Endothelial cell of umbilical vein (primary cell): ENCODE measurements at regions not wholly inside any gene's neighbourhood (a gene's known extent, or its start where the extent isn't known, plus 50 kb on each side); places are given as distances from the start of the nearest gene placed in this dataset.

ENCODE experiments used
- EZH2 ChIP-seq: IDR thresholded peaks from 2 replicates; pipeline ENCODE4 v1.6.1; 2012; ENCODE audit warnings: borderline replicate concordance, low read depth, mild to moderate bottlenecking, moderate library complexity, low read length, inconsistent platforms; ENCODE audit not compliant: severe bottlenecking
- FOS ChIP-seq: IDR thresholded peaks from 2 replicates; pipeline ENCODE4 v1.6.1; 2011; ENCODE audit warnings: mild to moderate bottlenecking, low read length, moderate library complexity, borderline replicate concordance; ENCODE audit not compliant: insufficient read depth
- GATA2 ChIP-seq: IDR thresholded peaks from 2 replicates; pipeline ENCODE4 v1.7.0; 2011; ENCODE audit warnings: low read depth, mild to moderate bottlenecking, moderate library complexity, mixed read lengths, low read length; ENCODE audit not compliant: insufficient read length, insufficient read depth
- MAX ChIP-seq: IDR thresholded peaks from 2 replicates; pipeline ENCODE4 v1.6.1; 2011; ENCODE audit not compliant: insufficient read depth, insufficient read length
- MYC ChIP-seq: IDR thresholded peaks from one replicate; pipeline ENCODE4 v1.6.1; 2011; ENCODE audit warnings: mild to moderate bottlenecking, low read depth, low read length
- POLR2A ChIP-seq: IDR thresholded peaks from 2 replicates; pipeline ENCODE4 v1.6.1; 2012; ENCODE audit warnings: low read depth, mild to moderate bottlenecking, control low read depth, low read length
- POLR2AphosphoS5 ChIP-seq: IDR thresholded peaks from 2 replicates; pipeline ENCODE4 v1.6.1; 2012; ENCODE audit warnings: low read depth, mild to moderate bottlenecking, control low read depth, low read length, moderate library complexity; ENCODE audit not compliant: insufficient read depth
- TF ChIP-seq, protein P1 (sequence below), 2 donors: IDR thresholded peaks; 1 replicate in 1 of 2; 2 replicates in 1 of 2; pipeline ENCODE4 v1.5.1; 2011; ENCODE audit warnings: low read length in 2 of 2, mild to moderate bottlenecking in 2 of 2, moderate library complexity in 2 of 2, control low read depth in 1 of 2, inconsistent platforms in 1 of 2, low read depth in 1 of 2; ENCODE audit not compliant: insufficient read depth in 1 of 2; ENCODE audit errors: extremely low read depth in 1 of 2

DNA sequence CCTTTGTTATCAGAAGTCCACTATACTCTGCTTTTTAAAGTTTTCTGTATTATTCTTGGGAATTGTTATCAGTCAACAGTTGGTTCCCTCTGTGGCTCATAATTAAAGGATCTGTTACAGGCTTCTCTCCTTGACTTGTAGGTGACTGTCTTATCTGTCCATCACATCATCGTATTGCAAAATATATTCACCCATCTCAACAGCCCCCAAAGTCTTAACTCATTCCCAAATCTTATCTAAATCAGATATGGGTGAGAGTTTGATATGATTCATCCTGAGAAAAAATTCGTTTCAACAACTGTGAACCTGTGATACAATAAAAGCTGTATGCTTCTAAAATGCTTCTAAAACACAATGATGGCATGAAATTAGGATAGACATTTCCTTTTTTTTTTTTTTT is 1245.6 kb upstream of the RAG2 start:
- TF ChIP-seq POLR2AphosphoS5: no peak
- no peak for TF ChIP-seq POLR2A
- TF ChIP-seq, protein P1, sequence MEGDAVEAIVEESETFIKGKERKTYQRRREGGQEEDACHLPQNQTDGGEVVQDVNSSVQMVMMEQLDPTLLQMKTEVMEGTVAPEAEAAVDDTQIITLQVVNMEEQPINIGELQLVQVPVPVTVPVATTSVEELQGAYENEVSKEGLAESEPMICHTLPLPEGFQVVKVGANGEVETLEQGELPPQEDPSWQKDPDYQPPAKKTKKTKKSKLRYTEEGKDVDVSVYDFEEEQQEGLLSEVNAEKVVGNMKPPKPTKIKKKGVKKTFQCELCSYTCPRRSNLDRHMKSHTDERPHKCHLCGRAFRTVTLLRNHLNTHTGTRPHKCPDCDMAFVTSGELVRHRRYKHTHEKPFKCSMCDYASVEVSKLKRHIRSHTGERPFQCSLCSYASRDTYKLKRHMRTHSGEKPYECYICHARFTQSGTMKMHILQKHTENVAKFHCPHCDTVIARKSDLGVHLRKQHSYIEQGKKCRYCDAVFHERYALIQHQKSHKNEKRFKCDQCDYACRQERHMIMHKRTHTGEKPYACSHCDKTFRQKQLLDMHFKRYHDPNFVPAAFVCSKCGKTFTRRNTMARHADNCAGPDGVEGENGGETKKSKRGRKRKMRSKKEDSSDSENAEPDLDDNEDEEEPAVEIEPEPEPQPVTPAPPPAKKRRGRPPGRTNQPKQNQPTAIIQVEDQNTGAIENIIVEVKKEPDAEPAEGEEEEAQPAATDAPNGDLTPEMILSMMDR (IDR thresholded peaks at IDR 0.05; ENCODE audit: extremely low read depth in 1 of 2, insufficient read depth in 1 of 2, low read depth in 1 of 2, low read length in 2 of 2): no peak
- no peak for TF ChIP-seq MYC
- TF ChIP-seq EZH2: no peak
- no peak for TF ChIP-seq MAX
- no peak for TF ChIP-seq FOS
- no peak for TF ChIP-seq GATA2
